ENCODE measurements at regions not wholly inside any gene's neighbourhood (a gene's known extent, or its start where the extent isn't known, plus 50 kb on each side); places are given as distances from the start of the nearest gene placed in this dataset.

GRCh38 chr12:45575823-45576475 is 153.6 kb upstream of the ARID2 start:
- no peak for TF ChIP-seq CTCF (IDR thresholded peaks at IDR 0.05)
- TF ChIP-seq POLR2A (IDR thresholded peaks at IDR 0.05), result no peak
- H3K27ac ChIP-seq, result no peak overlapping the region
- no peak overlapping the region for H3K4me3 ChIP-seq
- no peak for ATAC-seq
- DNase-seq, result no peak
- intact Hi-C loops (cut with DNase I), result no loop called here
- no peaks in the 10 kb centered on the region for H3K4me1 ChIP-seq
- H3K9me3 ChIP-seq, result no peaks in the 10 kb centered on the region
- WGBS, 2 donors, result 69 to 77% methylated on average over 7 of the region's 7 CpGs
- H3K36me3 ChIP-seq (replicated peaks in 1 of 2; ENCODE audit: insufficient read depth in 1 of 2, low read depth in 2 of 2), result no peaks in the 10 kb centered on the region
- no peaks in the 10 kb centered on the region for H3K27me3 ChIP-seq

- H3K36me3 ChIP-seq (replicated peaks in 1 of 2; ENCODE audit: insufficient read depth in 1 of 2, low read depth in 2 of 2), result no peaks in the 10 kb centered on the region
- H3K27ac ChIP-seq, result no peak overlapping the region
- WGBS, 2 donors, result 90 to 92% methylated on average over 3 of the region's 3 CpGs
- intact Hi-C loops (cut with DNase I), result no loop called here
- H3K27me3 ChIP-seq, result no peaks in the 10 kb centered on the region
- TF ChIP-seq POLR2A (IDR thresholded peaks at IDR 0.05) (no peak), CTCF (IDR thresholded peaks at IDR 0.05) (no peak)
- peaks cover 7% of the 10 kb centered on the region for H3K4me1 ChIP-seq
- no peak for DNase-seq
- no peak for ATAC-seq
- H3K9me3 ChIP-seq, result no peaks in the 10 kb centered on the region
- H3K4me3 ChIP-seq, result no peak overlapping the region
These were observed 151.6 kb upstream of the ARID2 start for GRCh38 chr12:45577844-45578399.

GRCh38 chr12:45580356-45580969 is 149.0 kb upstream of the ARID2 start:
- no peak for ATAC-seq

GRCh38 chr12:45581112-45581511 is 148.4 kb upstream of the ARID2 start:
- H3K27ac ChIP-seq, result no peak overlapping the region
- 81 to 93% methylated on average over 1 of the region's 1 CpG for WGBS, 2 donors
- no peak for ATAC-seq
- H3K4me3 ChIP-seq, result no peak overlapping the region
- DNase-seq, result no peak
- H3K27me3 ChIP-seq, result no peaks in the 10 kb centered on the region
- no peaks in the 10 kb centered on the region for H3K36me3 ChIP-seq (replicated peaks in 1 of 2; ENCODE audit: insufficient read depth in 1 of 2, low read depth in 2 of 2)
- TF ChIP-seq CTCF (IDR thresholded peaks at IDR 0.05) (no peak), POLR2A (IDR thresholded peaks at IDR 0.05) (no peak)
- intact Hi-C loops (cut with DNase I), result no loop called here
- peaks cover 15% of the 10 kb centered on the region for H3K4me1 ChIP-seq
- no peaks in the 10 kb centered on the region for H3K9me3 ChIP-seq

More at GRCh38 chr12:45580356-45580969, 149.0 kb upstream of the ARID2 start:
- 73 to 76% methylated on average over 2 of the region's 2 CpGs for WGBS, 2 donors
- Histone ChIP-seq H3K36me3 (replicated peaks in 1 of 2; ENCODE audit: insufficient read depth in 1 of 2, low read depth in 2 of 2) (no peaks in the 10 kb centered on the region), H3K27ac (no peak overlapping the region), H3K27me3 (no peaks in the 10 kb centered on the region), H3K4me1 (peaks cover 15% of the 10 kb centered on the region), H3K9me3 (no peaks in the 10 kb centered on the region), H3K4me3 (no peak overlapping the region)
- TF ChIP-seq POLR2A (IDR thresholded peaks at IDR 0.05) (no peak), CTCF (IDR thresholded peaks at IDR 0.05) (no peak)
- intact Hi-C loops (cut with DNase I), result no loop called here
- DNase-seq, result no peak
